Mesendoderm (in vitro differentiated cells): ENCODE measurements at regions not wholly inside any gene's neighbourhood (a gene's known extent, or its start where the extent isn't known, plus 50 kb on each side); places are given as distances from the start of the nearest gene placed in this dataset.

Source experiments
- DNase-seq: peaks from one replicate; pipeline ENCODE4 v3.0.0; 2013
- H2AK5ac ChIP-seq: 2 replicates; pipeline ENCODE4 v1.6.1; 2013; ENCODE audit warnings: low read length, inconsistent platforms
- H2BK120ac ChIP-seq: 2 replicates; pipeline ENCODE4 v1.6.1; 2013; ENCODE audit warnings: low read depth, mild to moderate bottlenecking, low read length, moderate library complexity, mixed read lengths
- H2BK15ac ChIP-seq: replicated peaks from 2 replicates; pipeline ENCODE4 v1.6.1; 2013; ENCODE audit warnings: low read depth, mild to moderate bottlenecking, moderate library complexity
- H2BK5ac ChIP-seq: 2 replicates; pipeline ENCODE4 v1.6.1; 2013; ENCODE audit warnings: low read length, inconsistent platforms
- H3K18ac ChIP-seq: 2 replicates; pipeline ENCODE4 v1.6.1; 2013; ENCODE audit warnings: mild to moderate bottlenecking, low read length, mixed read lengths
- H3K23ac ChIP-seq: one replicate; pipeline ENCODE4 v1.6.1; 2013; ENCODE audit warnings: low read length
- H3K27ac ChIP-seq: 2 replicates; pipeline ENCODE4 v1.5.1; 2013; ENCODE audit warnings: low read depth, mild to moderate bottlenecking, inconsistent platforms, low read length, moderate library complexity
- H3K27me3 ChIP-seq: 2 replicates; pipeline ENCODE4 v1.6.1; 2013; ENCODE audit warnings: low read length, control low read depth, mild to moderate bottlenecking, inconsistent platforms; ENCODE audit not compliant: insufficient read depth, poor library complexity
- H3K36me3 ChIP-seq: 2 replicates; pipeline ENCODE4 v1.6.1; 2013; ENCODE audit warnings: low read length, inconsistent platforms; ENCODE audit not compliant: control insufficient read depth, insufficient read depth
- H3K4ac ChIP-seq: one replicate; pipeline ENCODE4 v1.6.1; 2013; ENCODE audit warnings: low read depth, mild to moderate bottlenecking, low read length, moderate library complexity
- H3K4me1 ChIP-seq: 2 replicates; pipeline ENCODE4 v1.6.1; 2013; ENCODE audit warnings: low read depth, low read length, inconsistent platforms; ENCODE audit not compliant: control insufficient read depth
- H3K4me2 ChIP-seq: 2 replicates; pipeline ENCODE4 v1.6.1; 2013; ENCODE audit warnings: low read length
- H3K4me3 ChIP-seq: 2 replicates; pipeline ENCODE4 v1.5.1; 2013; ENCODE audit warnings: mild to moderate bottlenecking, low read length
- H3K56ac ChIP-seq: one replicate; pipeline ENCODE4 v1.6.1; 2013; ENCODE audit warnings: low read length
- H3K79me1 ChIP-seq: 2 replicates; pipeline ENCODE4 v1.6.1; 2013; ENCODE audit warnings: low read length, inconsistent platforms
- H3K79me2 ChIP-seq: 2 replicates; pipeline ENCODE4 v1.6.1; 2013; ENCODE audit warnings: mild to moderate bottlenecking, low read length; ENCODE audit not compliant: control insufficient read depth, insufficient read depth
- H3K9ac ChIP-seq: 2 replicates; pipeline ENCODE4 v1.6.1; 2013; ENCODE audit warnings: low read length, inconsistent platforms
- H4K5ac ChIP-seq: one replicate; pipeline ENCODE4 v1.6.1; 2013; ENCODE audit warnings: low read length
- H4K8ac ChIP-seq: one replicate; pipeline ENCODE4 v1.6.1; 2013; ENCODE audit warnings: low read depth, mild to moderate bottlenecking, control low read depth, low read length, moderate library complexity
- WGBS: extraction: QIAGEN DNeasy Blood & Tissue Kit; methylation state at CpG from one replicate; pipeline ENCODE4 v1.1.7; 2013; ENCODE audit warnings: low lambda C conversion rate, missing lambda C conversion rate; ENCODE audit not compliant: insufficient coverage; ENCODE audit errors: extremely low coverage; 5-methylcytosine and 5-hydroxymethylcytosine counted together

DNA sequence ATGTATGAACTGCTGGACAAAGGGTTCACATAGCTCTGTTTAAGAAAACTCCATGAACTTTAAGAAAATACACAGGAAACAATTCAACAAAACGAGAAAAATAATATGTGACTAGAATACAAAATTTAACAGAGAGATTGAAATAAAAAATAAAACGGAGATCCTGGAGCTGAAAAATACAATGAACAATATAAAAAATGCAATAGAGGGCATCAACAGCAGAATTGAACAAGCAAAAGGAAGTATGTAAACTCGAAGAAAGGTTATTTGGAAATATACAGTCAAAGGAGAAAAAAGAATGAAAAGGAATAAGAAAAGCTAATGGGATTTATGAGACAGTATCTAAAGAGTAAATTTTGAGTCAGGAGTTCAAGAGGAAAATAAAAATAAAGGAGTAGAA, 163.0 kb upstream of the DACH1 start:
- no peak overlapping the region for H3K4ac ChIP-seq
- no peak overlapping the region for H3K56ac ChIP-seq
- no peaks in the 10 kb centered on the region for H3K4me1 ChIP-seq
- no peak overlapping the region for H2BK120ac ChIP-seq
- no peak overlapping the region for H4K5ac ChIP-seq
- H3K23ac ChIP-seq = no peak overlapping the region
- H2AK5ac ChIP-seq = no peak overlapping the region
- H2BK5ac ChIP-seq = no peak overlapping the region
- no peaks in the 10 kb centered on the region for H3K79me1 ChIP-seq
- H2BK15ac ChIP-seq = no peak overlapping the region
- WGBS = no CpG with 5 or more reads among the region's 3 CpGs
- no peak overlapping the region for H3K4me2 ChIP-seq
- no peak overlapping the region for H3K9ac ChIP-seq
- no peak overlapping the region for H3K27ac ChIP-seq
- H4K8ac ChIP-seq = no peak overlapping the region
- no peak for DNase-seq
- H3K4me3 ChIP-seq = no peak overlapping the region
- no peaks in the 10 kb centered on the region for H3K36me3 ChIP-seq
- H3K79me2 ChIP-seq = no peaks in the 10 kb centered on the region
- no peak overlapping the region for H3K18ac ChIP-seq
- H3K27me3 ChIP-seq = no peaks in the 10 kb centered on the region

DNA sequence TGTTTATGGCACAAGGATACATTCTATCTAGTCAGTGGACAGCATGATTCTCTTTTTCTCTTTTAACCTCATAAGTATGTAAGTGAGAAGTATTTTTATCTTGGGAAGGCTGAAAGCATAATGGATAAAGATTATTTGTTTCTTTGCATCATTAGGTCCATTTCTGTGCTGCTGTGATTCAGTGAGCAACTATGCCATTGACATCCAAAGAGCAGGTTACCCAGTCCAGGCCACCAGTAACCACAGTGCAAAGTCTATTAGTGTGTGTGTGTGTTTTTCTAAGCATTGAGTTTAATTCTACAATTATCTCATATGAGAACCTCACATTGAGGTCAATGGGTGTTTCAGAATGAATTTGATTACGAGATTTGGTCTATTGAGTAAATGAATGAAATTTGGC, 158.8 kb upstream of the DACH1 start:
- Histone ChIP-seq H3K4me1 (no peaks in the 10 kb centered on the region), H3K4ac (no peak overlapping the region), H3K27me3 (no peaks in the 10 kb centered on the region), H2AK5ac (no peak overlapping the region), H3K27ac (no peak overlapping the region), H3K36me3 (no peaks in the 10 kb centered on the region), H2BK120ac (no peak overlapping the region), H3K79me2 (no peaks in the 10 kb centered on the region), H4K8ac (no peak overlapping the region), H2BK5ac (no peak overlapping the region), H3K79me1 (no peaks in the 10 kb centered on the region), H4K5ac (no peak overlapping the region), H3K56ac (no peak overlapping the region), H3K4me3 (no peak overlapping the region), H3K9ac (no peak overlapping the region), H3K4me2 (no peak overlapping the region), H3K18ac (no peak overlapping the region), H3K23ac (no peak overlapping the region), H2BK15ac (no peak overlapping the region)
- DNase-seq = no peak
- WGBS = no CpG with 5 or more reads among the region's 1 CpG

DNA sequence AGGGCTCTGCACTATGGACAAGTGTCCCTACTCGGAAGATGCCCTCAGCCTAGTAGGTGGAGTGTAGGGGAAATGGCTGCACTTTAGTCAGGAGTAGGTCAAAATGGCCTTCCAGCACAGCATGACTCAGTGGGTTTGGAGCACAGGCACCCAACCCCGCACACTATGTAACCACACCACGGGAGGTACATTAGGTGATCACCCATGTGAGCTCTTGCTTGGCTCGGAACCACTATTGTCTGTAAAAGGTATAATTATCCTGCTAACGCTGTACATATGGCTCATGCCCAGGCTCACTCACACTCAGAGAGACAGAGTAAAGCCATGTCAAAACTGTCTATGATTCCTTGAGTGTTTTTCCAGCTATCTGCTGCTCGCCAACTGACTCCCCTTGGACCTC, 156.9 kb upstream of the DACH1 start:
- H2BK15ac ChIP-seq = no peak overlapping the region
- H3K79me2 ChIP-seq = no peaks in the 10 kb centered on the region
- H3K4ac ChIP-seq = no peak overlapping the region
- H2BK5ac ChIP-seq = no peak overlapping the region
- no peaks in the 10 kb centered on the region for H3K27me3 ChIP-seq
- H3K27ac ChIP-seq = no peak overlapping the region
- no peak overlapping the region for H3K4me3 ChIP-seq
- H3K56ac ChIP-seq = no peak overlapping the region
- DNase-seq = no peak
- H4K5ac ChIP-seq = no peak overlapping the region
- no peak overlapping the region for H3K4me2 ChIP-seq
- H2AK5ac ChIP-seq = no peak overlapping the region
- no peak overlapping the region for H2BK120ac ChIP-seq
- no peak overlapping the region for H4K8ac ChIP-seq
- H3K18ac ChIP-seq = no peak overlapping the region
- H3K79me1 ChIP-seq = no peaks in the 10 kb centered on the region
- no CpG with 5 or more reads among the region's 6 CpGs for WGBS
- H3K23ac ChIP-seq = no peak overlapping the region
- no peaks in the 10 kb centered on the region for H3K36me3 ChIP-seq
- no peaks in the 10 kb centered on the region for H3K4me1 ChIP-seq
- H3K9ac ChIP-seq = no peak overlapping the region

DNA sequence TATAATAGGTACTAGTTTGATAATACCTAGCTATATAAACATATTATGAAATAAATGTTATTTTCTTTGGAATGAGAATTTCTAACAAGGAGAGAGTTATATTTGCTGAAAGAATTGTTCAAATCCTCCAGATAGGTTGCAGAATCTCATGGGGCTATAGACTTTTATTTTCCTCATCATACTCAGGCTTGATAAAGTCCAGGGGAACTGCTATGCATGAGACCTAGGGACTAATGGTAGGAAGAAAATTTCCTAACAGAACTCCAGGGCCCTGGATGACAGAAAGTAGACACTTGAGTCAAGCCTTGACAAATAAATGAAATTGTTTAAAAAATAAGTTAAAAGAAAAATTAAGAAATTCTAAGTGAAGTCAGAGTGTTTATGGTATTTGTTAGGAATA, 138.5 kb upstream of the DACH1 start:
- no peak overlapping the region for H3K9ac ChIP-seq
- no peaks in the 10 kb centered on the region for H3K4me1 ChIP-seq
- no peak overlapping the region for H3K27ac ChIP-seq
- H4K8ac ChIP-seq = no peak overlapping the region
- H3K27me3 ChIP-seq = no peaks in the 10 kb centered on the region
- H3K79me2 ChIP-seq = no peaks in the 10 kb centered on the region
- H2BK120ac ChIP-seq = no peak overlapping the region
- no peak overlapping the region for H3K4me2 ChIP-seq
- no peak overlapping the region for H4K5ac ChIP-seq
- no peak overlapping the region for H3K18ac ChIP-seq
- H3K56ac ChIP-seq = no peak overlapping the region
- no peaks in the 10 kb centered on the region for H3K36me3 ChIP-seq
- no peak overlapping the region for H3K23ac ChIP-seq
- H3K4me3 ChIP-seq = no peak overlapping the region
- no peak overlapping the region for H2BK15ac ChIP-seq
- no peak for DNase-seq
- H3K4ac ChIP-seq = no peak overlapping the region
- no peak overlapping the region for H2AK5ac ChIP-seq
- H2BK5ac ChIP-seq = no peak overlapping the region
- no peaks in the 10 kb centered on the region for H3K79me1 ChIP-seq

DNA sequence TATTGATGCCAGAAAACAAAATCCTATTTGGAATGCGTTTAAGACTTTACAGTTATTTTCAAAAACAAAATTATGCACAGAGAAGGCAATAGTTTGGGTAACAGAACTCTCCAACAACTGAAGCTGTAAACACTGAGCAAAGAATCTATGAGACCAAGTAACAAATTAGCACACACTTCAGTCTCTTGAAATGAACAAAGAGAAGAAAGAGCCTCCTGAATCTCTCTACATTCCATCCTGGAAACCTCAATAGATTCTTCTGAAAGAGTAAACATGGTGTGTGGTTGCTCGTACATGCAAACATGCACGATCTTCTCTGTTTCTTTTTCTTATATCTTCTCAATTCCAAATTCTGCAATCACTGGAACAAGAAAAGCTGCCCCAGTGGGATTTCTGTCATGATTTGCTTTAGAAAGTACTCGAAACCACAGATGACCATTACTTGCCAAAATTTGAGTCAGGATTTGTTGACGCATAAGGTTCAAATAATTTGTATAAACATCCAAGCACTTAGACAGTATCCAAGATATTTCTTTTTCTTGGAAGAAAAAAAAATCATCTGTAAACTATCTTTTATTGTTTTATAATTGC, 137.9 kb upstream of the DACH1 start:
- no peak for DNase-seq
- no peak overlapping the region for H3K9ac ChIP-seq
- no peak overlapping the region for H3K4ac ChIP-seq
- no peak overlapping the region for H3K56ac ChIP-seq
- H3K4me1 ChIP-seq = no peaks in the 10 kb centered on the region
- H4K5ac ChIP-seq = no peak overlapping the region
- no peak overlapping the region for H3K27ac ChIP-seq
- H4K8ac ChIP-seq = no peak overlapping the region
- H3K36me3 ChIP-seq = no peaks in the 10 kb centered on the region
- H3K27me3 ChIP-seq = no peaks in the 10 kb centered on the region
- no peaks in the 10 kb centered on the region for H3K79me2 ChIP-seq
- no peak overlapping the region for H3K4me3 ChIP-seq
- H2AK5ac ChIP-seq = no peak overlapping the region
- H3K18ac ChIP-seq = no peak overlapping the region
- no peak overlapping the region for H2BK120ac ChIP-seq
- no CpG with 5 or more reads among the region's 5 CpGs for WGBS
- H3K79me1 ChIP-seq = no peaks in the 10 kb centered on the region
- H3K23ac ChIP-seq = no peak overlapping the region
- no peak overlapping the region for H2BK15ac ChIP-seq
- no peak overlapping the region for H2BK5ac ChIP-seq
- H3K4me2 ChIP-seq = no peak overlapping the region

DNA sequence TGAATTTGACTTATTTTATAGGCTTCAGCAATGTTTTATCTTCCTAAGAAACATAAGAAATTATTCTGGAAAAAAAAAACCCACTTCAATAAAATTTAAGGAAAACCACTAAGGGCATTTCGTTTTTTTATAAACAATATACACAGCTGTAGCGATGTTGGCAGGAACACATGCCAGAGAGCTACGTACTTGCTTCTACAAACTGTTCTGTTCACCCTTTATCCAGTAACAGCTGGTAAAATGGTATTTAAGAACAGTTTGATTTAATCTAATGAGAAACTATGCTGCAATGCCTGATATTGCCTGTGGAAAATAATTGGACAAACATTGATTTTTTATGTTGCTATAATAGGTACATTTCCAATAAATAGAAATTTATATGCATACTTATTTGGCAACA, 137.2 kb upstream of the DACH1 start:
- no CpG with 5 or more reads among the region's 3 CpGs for WGBS
- Histone ChIP-seq H2BK120ac (no peak overlapping the region), H3K18ac (no peak overlapping the region), H3K79me1 (no peaks in the 10 kb centered on the region), H3K56ac (no peak overlapping the region), H3K4me2 (no peak overlapping the region), H3K36me3 (no peaks in the 10 kb centered on the region), H3K4ac (no peak overlapping the region), H2BK15ac (no peak overlapping the region), H4K8ac (no peak overlapping the region), H3K9ac (no peak overlapping the region), H3K27ac (no peak overlapping the region), H3K27me3 (no peaks in the 10 kb centered on the region), H3K4me1 (no peaks in the 10 kb centered on the region), H2BK5ac (no peak overlapping the region), H3K4me3 (no peak overlapping the region), H4K5ac (no peak overlapping the region), H3K23ac (no peak overlapping the region), H3K79me2 (no peaks in the 10 kb centered on the region), H2AK5ac (no peak overlapping the region)
- DNase-seq = no peak
